ENCODE measurements at regions not wholly inside any gene's neighbourhood (a gene's known extent, or its start where the extent isn't known, plus 50 kb on each side); places are given as distances from the start of the nearest gene placed in this dataset.

- no peak for TF ChIP-seq CTCF (IDR thresholded peaks at IDR 0.05; ENCODE audit: borderline replicate concordance, extremely low read depth, low read length, poor library complexity, severe bottlenecking)
- TF ChIP-seq EZH2 (IDR thresholded peaks at IDR 0.05; ENCODE audit: borderline replicate concordance, low read depth, low read length, severe bottlenecking): no peak
These were observed 2099.8 kb downstream of the MRPL39 start for GRCh38 chr21:23507501-23507900.

Measured in DND-41 (cell line).